HCT116 (cell line): ENCODE measurements at regions not wholly inside any gene's neighbourhood (a gene's known extent, or its start where the extent isn't known, plus 50 kb on each side); places are given as distances from the start of the nearest gene placed in this dataset.

Source experiments
- ATAC-seq: fragments of 200-7000 bp; cut with Tn5 transposase; 2 replicates; pipeline ENCODE4 v1.9.1; 2020; ENCODE audit warnings: mild to moderate bottlenecking, moderate library complexity
- BruUV-seq: library from RNA; stranded (reverse); fragments of 400-500 nt; replicated peaks from 2 replicates; lab custom pipeline; 2021; lab: Mats Ljungman, UMichigan
- CTCF ChIA-PET: fragments of 300-600 bp; sonication (Branson Sonifier 250); formaldehyde crosslinking; loops from one replicate; lab custom pipeline; 2021; ENCODE audit warnings: antibody characterized with exemption; lab: Charles Lee
- POLR2A ChIA-PET: fragments of 300-600, 350-600 bp; sonication (Branson Sonifier 250); formaldehyde crosslinking; loops from one replicate; lab custom pipeline; 2021; ENCODE audit warnings: antibody characterized with exemption; lab: Charles Lee
- RAD21 ChIA-PET, 2 experiments: fragments of 300-600 bp; sonication (Branson Sonifier 250); formaldehyde crosslinking; loops; one replicate each; lab custom pipeline; 2023; ENCODE audit warnings: low total read pairs in 2 of 2; ENCODE audit not compliant: uncharacterized antibody in 2 of 2, unreplicated experiment in 2 of 2, low non-redundant PET in 1 of 2; lab: Charles Lee
- DNase-seq: peaks from one replicate; pipeline ENCODE4 v3.0.0-alpha.2; 2010; ENCODE audit warnings: low read depth, low spot score
- H2AFZ ChIP-seq: fragments of 200-600 bp; shearing (Covaris generic), sonication (generic); 2 replicates; pipeline ENCODE4 v1.6.1; 2017; ENCODE audit warnings: low read depth, mixed run types, mixed read lengths, antibody characterized with exemption, low read length; ENCODE audit not compliant: poor library complexity, severe bottlenecking
- H3K27ac ChIP-seq: 2 replicates; pipeline ENCODE4 v1.5.1; 2012; ENCODE audit warnings: low read depth, low read length
- H3K27me3 ChIP-seq: fragments of 200-600 bp; sonication (generic); 2 replicates; pipeline ENCODE4 v1.6.1; 2016; ENCODE audit warnings: mixed run types, low read length, mixed read lengths; ENCODE audit not compliant: insufficient read depth
- H3K36me3 ChIP-seq, 2 experiments: fragments of 200-500 bp in 1 of 2; fragments of 200-600 bp in 1 of 2; sonication (Bioruptor generic) in 1 of 2; sonication (generic) in 1 of 2; 2 replicates each; pipeline versions ENCODE4 v1.5.1 to v1.6.1; 2014 to 2016; ENCODE audit warnings: low read length in 2 of 2, inconsistent platforms in 1 of 2, mixed read lengths in 1 of 2, mixed run types in 1 of 2; ENCODE audit not compliant: insufficient read depth in 2 of 2, control insufficient read depth in 1 of 2
- H3K4me1 ChIP-seq, 2 experiments: fragments of 200-600 bp in 1 of 2; sonication (generic) in 1 of 2; 2 replicates each; pipeline versions ENCODE4 v1.5.1 to v1.6.1; 2012 to 2017; ENCODE audit warnings: low read length in 2 of 2, inconsistent platforms in 1 of 2, mild to moderate bottlenecking in 1 of 2, mixed read lengths in 1 of 2, mixed run types in 1 of 2, moderate library complexity in 1 of 2; ENCODE audit not compliant: insufficient read depth in 2 of 2, control insufficient read depth in 1 of 2
- H3K4me2 ChIP-seq: fragments of 200-600 bp; sonication (generic); 2 replicates; pipeline ENCODE4 v1.6.1; 2017; ENCODE audit warnings: mixed run types, low read length, mixed read lengths
- H3K4me3 ChIP-seq, 2 experiments: fragments of 200-600 bp in 1 of 2; sonication (generic) in 1 of 2; replicated peaks in 1 of 2; 2 replicates each; pipeline ENCODE4 v1.5.1; 2011 to 2016; ENCODE audit warnings: low read length in 2 of 2, control low read depth in 1 of 2, low read depth in 1 of 2, mild to moderate bottlenecking in 1 of 2, mixed read lengths in 1 of 2, mixed run types in 1 of 2
- H3K79me2 ChIP-seq: fragments of 200-600 bp; sonication (generic); 2 replicates; pipeline ENCODE4 v1.6.1; 2017; ENCODE audit warnings: mild to moderate bottlenecking, mixed run types, low read length, moderate library complexity, mixed read lengths; ENCODE audit not compliant: insufficient read depth
- H3K9ac ChIP-seq: fragments of 200-600 bp; sonication (generic); 2 replicates; pipeline ENCODE4 v1.6.1; 2016; ENCODE audit warnings: low read length, mixed read lengths
- H3K9me2 ChIP-seq: fragments of 200-600 bp; sonication (generic), shearing (Covaris generic); 2 replicates; pipeline ENCODE4 v1.6.1; 2017; ENCODE audit warnings: mixed run types, mild to moderate bottlenecking, moderate library complexity; ENCODE audit not compliant: insufficient read depth
- H3K9me3 ChIP-seq, 2 experiments: fragments of 200-500 bp in 1 of 2; fragments of 200-600 bp in 1 of 2; sonication (Bioruptor generic) in 1 of 2; sonication (generic) in 1 of 2; 2 replicates each; pipeline ENCODE4 v1.6.1; 2014 to 2017; ENCODE audit warnings: low read length in 2 of 2, mixed read lengths in 2 of 2, inconsistent platforms in 1 of 2, low read depth in 1 of 2, mild to moderate bottlenecking in 1 of 2, mixed run types in 1 of 2, moderate library complexity in 1 of 2; ENCODE audit not compliant: control insufficient read depth in 1 of 2, insufficient read depth in 1 of 2
- H4K20me1 ChIP-seq: fragments of 200-600 bp; sonication (generic), shearing (Covaris generic); 2 replicates; pipeline ENCODE4 v1.6.1; 2017; ENCODE audit warnings: mixed run types, mild to moderate bottlenecking, moderate library complexity; ENCODE audit not compliant: insufficient read depth
- EGR1 ChIP-seq: IDR thresholded peaks from 2 replicates; pipeline ENCODE4 v1.6.1; 2012; ENCODE audit warnings: low read depth
- EZH2 ChIP-seq: fragments of 200-600 bp; sonication (generic); IDR thresholded peaks from 2 replicates; pipeline ENCODE4 v1.6.1; 2017; ENCODE audit warnings: antibody characterized with exemption, mixed run types
- POLR2A ChIP-seq: IDR thresholded peaks from 2 replicates; pipeline ENCODE4 v1.7.0; 2011; ENCODE audit warnings: borderline replicate concordance; ENCODE audit not compliant: insufficient read depth, insufficient read length; ENCODE audit errors: extremely low read depth
- SRF ChIP-seq: IDR thresholded peaks from 2 replicates; pipeline ENCODE4 v1.6.1; 2012; ENCODE audit warnings: low read depth
- TCF7L2 ChIP-seq: IDR thresholded peaks from 2 replicates; pipeline ENCODE4 v1.7.0; 2011; ENCODE audit warnings: borderline replicate concordance, inconsistent platforms; ENCODE audit not compliant: insufficient read depth, insufficient read length; ENCODE audit errors: extremely low read depth
- intact Hi-C: fragments of 100-400 bp; cut with micrococcal nuclease; formaldehyde crosslinking; loops from 2 replicates; pipeline ENCODE4 v1.10.0; 2022
- TF ChIP-seq, protein P1 (sequence below): IDR thresholded peaks from 2 replicates; pipeline ENCODE4 v1.6.1; 2011; ENCODE audit warnings: mild to moderate bottlenecking, low read length, moderate library complexity; ENCODE audit not compliant: insufficient replicate concordance; ENCODE audit errors: extremely low read depth
- TF ChIP-seq, protein P2 (sequence below): IDR thresholded peaks from 2 replicates; pipeline ENCODE4 v1.6.1; 2012; ENCODE audit warnings: low read depth

DNA sequence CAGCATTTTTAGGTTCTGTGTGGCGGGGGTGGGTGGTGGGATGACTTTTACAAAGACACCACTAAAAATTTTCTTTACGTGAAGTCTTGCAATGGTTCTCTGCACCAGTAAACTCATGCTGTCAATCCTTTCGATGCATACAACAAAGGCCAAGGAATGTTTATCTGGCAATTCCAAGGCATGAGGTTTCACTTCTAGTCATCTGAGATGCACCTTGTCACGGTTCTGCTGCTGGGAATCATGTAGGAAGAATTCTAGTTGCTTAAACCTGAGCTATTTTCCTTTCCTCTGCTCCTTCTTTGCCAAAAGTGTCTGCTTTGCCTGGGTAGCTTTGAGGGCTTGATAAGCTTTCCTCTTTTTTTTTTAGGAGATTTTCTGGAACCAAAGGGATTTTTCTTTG is 1204.5 kb upstream of the SEMA6A start:
- POLR2A ChIA-PET: no interaction called here
- no peaks in the 10 kb centered on the region for H3K36me3 ChIP-seq
- no peaks in the 10 kb centered on the region for H3K27me3 ChIP-seq
- no peak for DNase-seq
- H3K9me3 ChIP-seq: no peaks in the 10 kb centered on the region
- BruUV-seq: no TSS peak
- RAD21 ChIA-PET: no interaction called here
- H3K79me2 ChIP-seq: no peaks in the 10 kb centered on the region
- no peak overlapping the region for H3K9ac ChIP-seq
- no peaks in the 10 kb centered on the region for H3K4me1 ChIP-seq
- TF ChIP-seq POLR2A (no peak), TCF7L2 (no peak)
- no peak overlapping the region for H3K4me2 ChIP-seq
- no peaks in the 10 kb centered on the region for H3K9me2 ChIP-seq
- H3K27ac ChIP-seq: no peak overlapping the region
- no peak for ATAC-seq
- H3K4me3 ChIP-seq: no peak overlapping the region
- no peak overlapping the region for H2AFZ ChIP-seq
- no peaks in the 10 kb centered on the region for H4K20me1 ChIP-seq
- intact Hi-C loops: no loop called here
- CTCF ChIA-PET: no interaction called here

DNA sequence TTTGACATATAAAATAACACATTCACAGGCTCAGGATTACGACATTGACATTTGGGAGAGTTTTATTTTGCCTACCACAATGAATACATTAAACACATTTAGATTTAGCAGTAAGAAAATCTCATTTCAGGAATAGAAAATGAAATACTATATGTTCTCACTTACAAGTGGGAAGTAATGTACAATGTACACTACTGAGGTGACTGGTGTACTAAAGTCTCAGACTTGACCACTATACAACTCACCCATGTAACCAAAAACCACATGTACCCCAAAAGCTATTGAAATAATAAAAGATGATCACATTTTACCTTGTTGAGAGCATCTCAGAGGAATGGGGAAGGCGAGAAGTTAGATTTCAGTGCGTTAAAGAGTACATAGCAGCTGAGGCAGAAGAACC is 1202.4 kb upstream of the SEMA6A start:
- BruUV-seq: no TSS peak
- H3K79me2 ChIP-seq: no peaks in the 10 kb centered on the region
- H3K27me3 ChIP-seq: no peaks in the 10 kb centered on the region
- no peaks in the 10 kb centered on the region for H3K9me2 ChIP-seq
- no peak for ATAC-seq
- H3K4me3 ChIP-seq: no peak overlapping the region
- no peak overlapping the region for H3K27ac ChIP-seq
- H3K9me3 ChIP-seq: no peaks in the 10 kb centered on the region
- no peaks in the 10 kb centered on the region for H3K4me1 ChIP-seq
- CTCF ChIA-PET: no interaction called here
- DNase-seq: no peak
- H3K4me2 ChIP-seq: no peak overlapping the region
- H3K9ac ChIP-seq: no peak overlapping the region
- no peak overlapping the region for H2AFZ ChIP-seq
- no peaks in the 10 kb centered on the region for H4K20me1 ChIP-seq
- intact Hi-C loops: no loop called here
- no peaks in the 10 kb centered on the region for H3K36me3 ChIP-seq
- TF ChIP-seq, protein P1, sequence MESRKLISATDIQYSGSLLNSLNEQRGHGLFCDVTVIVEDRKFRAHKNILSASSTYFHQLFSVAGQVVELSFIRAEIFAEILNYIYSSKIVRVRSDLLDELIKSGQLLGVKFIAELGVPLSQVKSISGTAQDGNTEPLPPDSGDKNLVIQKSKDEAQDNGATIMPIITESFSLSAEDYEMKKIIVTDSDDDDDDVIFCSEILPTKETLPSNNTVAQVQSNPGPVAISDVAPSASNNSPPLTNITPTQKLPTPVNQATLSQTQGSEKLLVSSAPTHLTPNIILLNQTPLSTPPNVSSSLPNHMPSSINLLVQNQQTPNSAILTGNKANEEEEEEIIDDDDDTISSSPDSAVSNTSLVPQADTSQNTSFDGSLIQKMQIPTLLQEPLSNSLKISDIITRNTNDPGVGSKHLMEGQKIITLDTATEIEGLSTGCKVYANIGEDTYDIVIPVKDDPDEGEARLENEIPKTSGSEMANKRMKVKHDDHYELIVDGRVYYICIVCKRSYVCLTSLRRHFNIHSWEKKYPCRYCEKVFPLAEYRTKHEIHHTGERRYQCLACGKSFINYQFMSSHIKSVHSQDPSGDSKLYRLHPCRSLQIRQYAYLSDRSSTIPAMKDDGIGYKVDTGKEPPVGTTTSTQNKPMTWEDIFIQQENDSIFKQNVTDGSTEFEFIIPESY: no peak
- TF ChIP-seq TCF7L2 (no peak), EGR1 (no peak), EZH2 (no peak), SRF (no peak)
- TF ChIP-seq, protein P2, sequence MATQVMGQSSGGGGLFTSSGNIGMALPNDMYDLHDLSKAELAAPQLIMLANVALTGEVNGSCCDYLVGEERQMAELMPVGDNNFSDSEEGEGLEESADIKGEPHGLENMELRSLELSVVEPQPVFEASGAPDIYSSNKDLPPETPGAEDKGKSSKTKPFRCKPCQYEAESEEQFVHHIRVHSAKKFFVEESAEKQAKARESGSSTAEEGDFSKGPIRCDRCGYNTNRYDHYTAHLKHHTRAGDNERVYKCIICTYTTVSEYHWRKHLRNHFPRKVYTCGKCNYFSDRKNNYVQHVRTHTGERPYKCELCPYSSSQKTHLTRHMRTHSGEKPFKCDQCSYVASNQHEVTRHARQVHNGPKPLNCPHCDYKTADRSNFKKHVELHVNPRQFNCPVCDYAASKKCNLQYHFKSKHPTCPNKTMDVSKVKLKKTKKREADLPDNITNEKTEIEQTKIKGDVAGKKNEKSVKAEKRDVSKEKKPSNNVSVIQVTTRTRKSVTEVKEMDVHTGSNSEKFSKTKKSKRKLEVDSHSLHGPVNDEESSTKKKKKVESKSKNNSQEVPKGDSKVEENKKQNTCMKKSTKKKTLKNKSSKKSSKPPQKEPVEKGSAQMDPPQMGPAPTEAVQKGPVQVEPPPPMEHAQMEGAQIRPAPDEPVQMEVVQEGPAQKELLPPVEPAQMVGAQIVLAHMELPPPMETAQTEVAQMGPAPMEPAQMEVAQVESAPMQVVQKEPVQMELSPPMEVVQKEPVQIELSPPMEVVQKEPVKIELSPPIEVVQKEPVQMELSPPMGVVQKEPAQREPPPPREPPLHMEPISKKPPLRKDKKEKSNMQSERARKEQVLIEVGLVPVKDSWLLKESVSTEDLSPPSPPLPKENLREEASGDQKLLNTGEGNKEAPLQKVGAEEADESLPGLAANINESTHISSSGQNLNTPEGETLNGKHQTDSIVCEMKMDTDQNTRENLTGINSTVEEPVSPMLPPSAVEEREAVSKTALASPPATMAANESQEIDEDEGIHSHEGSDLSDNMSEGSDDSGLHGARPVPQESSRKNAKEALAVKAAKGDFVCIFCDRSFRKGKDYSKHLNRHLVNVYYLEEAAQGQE: no peak
- RAD21 ChIA-PET: no interaction called here
- POLR2A ChIA-PET: no interaction called here
